Suprapubic skin (tissue), 4 donors: ENCODE measurements at regions not wholly inside any gene's neighbourhood (a gene's known extent, or its start where the extent isn't known, plus 50 kb on each side); places are given as distances from the start of the nearest gene placed in this dataset.

Source experiments
- DNase-seq, 2 donors: peaks; one replicate each; pipeline ENCODE4 v3.0.0-alpha.2; 2019; ENCODE audit warnings: low spot score in 2 of 2
- H3K27ac ChIP-seq: fragments of 200-600 bp; sonication (generic); one replicate; pipeline ENCODE4 v1.5.1; 2019
- H3K27me3 ChIP-seq: fragments of 200-600 bp; sonication (generic); one replicate; pipeline ENCODE4 v1.5.1; 2019
- H3K36me3 ChIP-seq: fragments of 200-600 bp; sonication (generic); one replicate; pipeline ENCODE4 v1.5.1; 2019
- H3K4me1 ChIP-seq: fragments of 200-600 bp; sonication (generic); one replicate; pipeline ENCODE4 v1.5.1; 2019
- H3K4me3 ChIP-seq: fragments of 200-600 bp; sonication (generic); one replicate; pipeline ENCODE4 v1.5.1; 2019; ENCODE audit warnings: mild to moderate bottlenecking
- H3K9me3 ChIP-seq: fragments of 200-600 bp; sonication (generic); one replicate; pipeline ENCODE4 v1.5.1; 2019
- EP300 ChIP-seq: sonication (generic); formaldehyde crosslinking; IDR thresholded peaks from one replicate; pipeline ENCODE4 v1.6.1; 2017; ENCODE audit warnings: antibody characterized with exemption
- POLR2A ChIP-seq, 2 donors: fragments of 450-650 bp; IDR thresholded peaks; one replicate each; pipeline ENCODE4 v1.6.1; 2017; ENCODE audit warnings: antibody characterized with exemption in 2 of 2, mild to moderate bottlenecking in 2 of 2, moderate library complexity in 2 of 2
- POLR2AphosphoS5 ChIP-seq, 3 donors: sonication (generic); formaldehyde crosslinking; IDR thresholded peaks; one replicate each; pipeline ENCODE4 v1.6.1; 2017; ENCODE audit warnings: antibody characterized with exemption in 3 of 3
- WGBS: methylation state at CpG from one replicate; pipeline ENCODE4 v1.1.5; 2018; 5-methylcytosine and 5-hydroxymethylcytosine counted together
- TF ChIP-seq, protein P1 (sequence below), 2 donors: fragments of 200-600 bp in 1 of 2; fragments of 450-650 bp in 1 of 2; sonication (generic) in 1 of 2; IDR thresholded peaks; one replicate each; pipeline ENCODE4 v1.5.1; 2016 to 2019; ENCODE audit warnings: antibody characterized with exemption in 2 of 2, mild to moderate bottlenecking in 1 of 2, moderate library complexity in 1 of 2

DNA sequence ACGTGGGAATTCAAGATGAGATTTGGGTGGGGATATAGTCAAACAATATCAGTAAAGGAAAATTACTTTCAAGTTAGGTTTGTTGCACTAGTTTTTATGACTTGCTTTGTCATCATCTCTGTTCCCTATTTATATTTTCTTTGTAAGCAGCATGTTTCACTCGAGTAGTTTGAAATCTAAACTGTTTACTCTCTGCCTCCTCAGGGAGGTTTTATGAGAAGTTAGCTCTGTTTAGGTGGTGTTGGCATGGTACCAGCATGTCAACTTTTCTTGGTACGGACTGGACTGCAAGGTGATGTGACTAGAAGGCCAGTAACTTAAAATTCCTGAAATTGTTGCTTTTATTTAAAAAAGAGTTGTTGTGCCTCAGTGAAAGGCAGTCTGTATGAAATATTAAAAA lies 59.2 kb upstream of the MTPN start:
- H3K4me1 ChIP-seq, result no peaks in the 10 kb centered on the region
- H3K9me3 ChIP-seq, result no peaks in the 10 kb centered on the region
- no peak overlapping the region for H3K4me3 ChIP-seq
- WGBS, result 60% methylated on average over 3 of the region's 3 CpGs
- DNase-seq, result no peak
- no peak overlapping the region for H3K27ac ChIP-seq
- H3K36me3 ChIP-seq, result no peaks in the 10 kb centered on the region
- H3K27me3 ChIP-seq, result no peaks in the 10 kb centered on the region
- TF ChIP-seq, protein P1, sequence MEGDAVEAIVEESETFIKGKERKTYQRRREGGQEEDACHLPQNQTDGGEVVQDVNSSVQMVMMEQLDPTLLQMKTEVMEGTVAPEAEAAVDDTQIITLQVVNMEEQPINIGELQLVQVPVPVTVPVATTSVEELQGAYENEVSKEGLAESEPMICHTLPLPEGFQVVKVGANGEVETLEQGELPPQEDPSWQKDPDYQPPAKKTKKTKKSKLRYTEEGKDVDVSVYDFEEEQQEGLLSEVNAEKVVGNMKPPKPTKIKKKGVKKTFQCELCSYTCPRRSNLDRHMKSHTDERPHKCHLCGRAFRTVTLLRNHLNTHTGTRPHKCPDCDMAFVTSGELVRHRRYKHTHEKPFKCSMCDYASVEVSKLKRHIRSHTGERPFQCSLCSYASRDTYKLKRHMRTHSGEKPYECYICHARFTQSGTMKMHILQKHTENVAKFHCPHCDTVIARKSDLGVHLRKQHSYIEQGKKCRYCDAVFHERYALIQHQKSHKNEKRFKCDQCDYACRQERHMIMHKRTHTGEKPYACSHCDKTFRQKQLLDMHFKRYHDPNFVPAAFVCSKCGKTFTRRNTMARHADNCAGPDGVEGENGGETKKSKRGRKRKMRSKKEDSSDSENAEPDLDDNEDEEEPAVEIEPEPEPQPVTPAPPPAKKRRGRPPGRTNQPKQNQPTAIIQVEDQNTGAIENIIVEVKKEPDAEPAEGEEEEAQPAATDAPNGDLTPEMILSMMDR (IDR thresholded peaks at IDR 0.05), result no peak
- no peak for TF ChIP-seq POLR2AphosphoS5 (IDR thresholded peaks at IDR 0.05)
- TF ChIP-seq POLR2A (IDR thresholded peaks at IDR 0.05), result no peak
- TF ChIP-seq EP300, result no peak

DNA sequence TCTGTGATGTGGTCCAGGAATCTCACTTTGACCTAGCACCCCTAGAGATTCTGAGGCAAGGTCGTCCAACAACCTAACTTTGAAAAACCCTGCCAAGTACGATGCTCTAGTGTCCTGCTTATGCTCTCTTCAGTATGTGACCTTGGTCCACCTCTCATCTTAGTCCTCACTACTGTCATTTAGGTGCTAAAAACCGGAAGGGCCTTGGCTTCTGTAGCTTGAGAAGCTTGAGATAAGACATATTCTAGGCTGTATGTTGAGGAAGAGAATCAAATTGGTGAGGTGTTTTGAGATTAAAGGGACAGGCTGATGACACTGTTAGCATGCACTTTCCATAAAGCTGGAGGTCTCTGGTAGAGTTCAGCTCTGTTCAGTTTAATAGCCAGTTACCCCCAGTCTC lies 57.0 kb upstream of the MTPN start:
- no peak for TF ChIP-seq EP300
- Histone ChIP-seq H3K27ac (peak overlapping the region; percentile 26), H3K4me3 (no peak overlapping the region), H3K4me1 (no peaks in the 10 kb centered on the region), H3K27me3 (no peaks in the 10 kb centered on the region), H3K9me3 (no peaks in the 10 kb centered on the region), H3K36me3 (no peaks in the 10 kb centered on the region)
- no peak for DNase-seq
- WGBS, result 49% methylated on average over 3 of the region's 3 CpGs

GRCh38 chr7:136033413-136034031 lies 56.4 kb upstream of the MTPN start:
- Histone ChIP-seq H3K9me3 (no peaks in the 10 kb centered on the region), H3K4me1 (no peaks in the 10 kb centered on the region), H3K4me3 (no peak overlapping the region), H3K27me3 (no peaks in the 10 kb centered on the region), H3K27ac (peak overlapping the region; percentile 26), H3K36me3 (no peaks in the 10 kb centered on the region)
- 42% methylated on average over 6 of the region's 6 CpGs for WGBS
- TF ChIP-seq EP300, result no peak
- no peak for TF ChIP-seq POLR2AphosphoS5 (IDR thresholded peaks at IDR 0.05)
- no peak for TF ChIP-seq POLR2A (IDR thresholded peaks at IDR 0.05)
- TF ChIP-seq, protein P1 (IDR thresholded peaks at IDR 0.05), result no peak
- DNase-seq, result no peak

DNA sequence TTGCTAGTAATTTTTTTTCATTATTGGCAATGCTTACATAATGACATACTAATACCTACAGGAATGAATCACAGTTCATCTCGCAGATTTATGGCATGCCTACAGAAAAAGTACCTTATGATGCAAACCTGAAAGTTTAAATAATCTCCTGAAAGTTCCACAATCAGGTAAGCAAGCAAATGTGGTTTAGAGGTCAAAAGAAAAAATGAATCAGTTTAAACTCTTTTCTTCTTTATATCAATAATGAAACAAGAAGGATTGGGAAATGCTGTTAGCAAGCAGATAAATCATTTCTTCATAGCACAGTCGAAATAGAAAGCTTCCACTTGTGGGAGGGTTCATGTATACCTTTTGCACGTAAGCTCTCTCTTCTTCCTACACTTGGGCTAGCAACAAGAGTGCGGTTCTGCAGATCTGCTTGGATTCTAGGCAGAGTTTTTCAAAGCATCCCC lies 53.7 kb upstream of the MTPN start:
- H3K4me1 ChIP-seq, result no peaks in the 10 kb centered on the region
- no peaks in the 10 kb centered on the region for H3K27me3 ChIP-seq
- 48% methylated on average over 4 of the region's 4 CpGs for WGBS
- no peak for DNase-seq
- no peak overlapping the region for H3K27ac ChIP-seq
- H3K36me3 ChIP-seq, result no peaks in the 10 kb centered on the region
- H3K9me3 ChIP-seq, result no peaks in the 10 kb centered on the region
- TF ChIP-seq POLR2AphosphoS5 (IDR thresholded peaks at IDR 0.05) (no peak), EP300 (no peak), POLR2A (IDR thresholded peaks at IDR 0.05) (no peak)
- TF ChIP-seq, protein P1 (IDR thresholded peaks at IDR 0.05), result no peak
- no peak overlapping the region for H3K4me3 ChIP-seq

DNA sequence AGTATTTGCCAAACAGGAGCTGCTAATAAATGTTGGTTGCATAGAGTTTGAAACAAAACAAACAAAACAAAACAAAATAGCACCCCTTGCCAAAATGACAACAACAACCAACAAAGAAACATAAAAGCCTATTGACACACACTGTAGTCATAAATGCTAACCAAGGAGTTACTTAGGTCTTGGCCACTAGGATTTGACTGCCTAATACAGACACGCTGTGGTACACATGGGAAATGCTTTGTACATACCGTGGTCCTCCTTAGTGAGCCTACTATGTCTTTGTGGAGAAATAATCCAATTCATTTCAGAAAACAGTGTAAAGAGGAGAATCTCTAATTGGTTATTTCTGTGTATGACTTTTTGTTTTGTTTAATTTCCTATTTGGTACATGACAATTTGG lies 53.2 kb upstream of the MTPN start:
- Histone ChIP-seq H3K4me3 (no peak overlapping the region), H3K27ac (no peak overlapping the region), H3K4me1 (no peaks in the 10 kb centered on the region), H3K27me3 (no peaks in the 10 kb centered on the region), H3K9me3 (no peaks in the 10 kb centered on the region), H3K36me3 (no peaks in the 10 kb centered on the region)
- TF ChIP-seq EP300, result no peak
- TF ChIP-seq POLR2AphosphoS5 (IDR thresholded peaks at IDR 0.05), result no peak
- TF ChIP-seq, protein P1 (IDR thresholded peaks at IDR 0.05), result no peak
- no peak for TF ChIP-seq POLR2A (IDR thresholded peaks at IDR 0.05)
- WGBS, result 67% methylated on average over 2 of the region's 2 CpGs
- no peak for DNase-seq

- no peaks in the 10 kb centered on the region for H3K27me3 ChIP-seq
- H3K27ac ChIP-seq, result no peak overlapping the region
- H3K9me3 ChIP-seq, result no peaks in the 10 kb centered on the region
- TF ChIP-seq EP300 (no peak), POLR2A (IDR thresholded peaks at IDR 0.05) (no peak), POLR2AphosphoS5 (IDR thresholded peaks at IDR 0.05) (no peak)
- TF ChIP-seq, protein P1 (IDR thresholded peaks at IDR 0.05), result no peak
- 79% methylated on average over 2 of the region's 2 CpGs for WGBS
- H3K36me3 ChIP-seq, result no peaks in the 10 kb centered on the region
- no peak overlapping the region for H3K4me3 ChIP-seq
- H3K4me1 ChIP-seq, result no peaks in the 10 kb centered on the region
- DNase-seq, result no peak
Observed at GRCh38 chr7:136027160-136027559, 50.0 kb upstream of the MTPN start.
